Left ventricle myocardium inferior (tissue), 1 donor: ENCODE measurements at regions not wholly inside any gene's neighbourhood (a gene's known extent, or its start where the extent isn't known, plus 50 kb on each side); places are given as distances from the start of the nearest gene placed in this dataset.

ENCODE experiments used
- DNase-seq: peaks from one replicate; pipeline ENCODE4 v3.0.0-alpha.2; 2020
- H3K27ac ChIP-seq: fragments of 200-600 bp; replicated peaks from 2 replicates; pipeline ENCODE4 v1.8.0; 2021
- H3K27me3 ChIP-seq: fragments of 200-600 bp; 2 replicates; pipeline ENCODE4 v1.8.0; 2021; ENCODE audit warnings: low read depth
- H3K36me3 ChIP-seq: fragments of 200-600 bp; 2 replicates; pipeline ENCODE4 v1.8.0; 2021
- H3K4me1 ChIP-seq: fragments of 200-600 bp; 2 replicates; pipeline ENCODE4 v1.8.0; 2021
- H3K4me3 ChIP-seq: fragments of 200-600 bp; 2 replicates; pipeline ENCODE4 v1.8.0; 2021; ENCODE audit warnings: mild to moderate bottlenecking, moderate library complexity
- H3K9me3 ChIP-seq: fragments of 200-600 bp; replicated peaks from 2 replicates; pipeline ENCODE4 v1.8.0; 2021
- intact Hi-C: fragments of 100-400 bp; cut with micrococcal nuclease; formaldehyde crosslinking; loops from one replicate; pipeline ENCODE4 v1.11.0; 2022
- TF ChIP-seq, protein P1 (sequence below): fragments of 200-600 bp; IDR thresholded peaks from 2 replicates; pipeline ENCODE4 v1.8.0; 2021; ENCODE audit warnings: antibody characterized with exemption, mild to moderate bottlenecking, borderline replicate concordance
- donor health status: DM: no; HTN: yes; CAD: no; lungs with severe emphysema.

DNA sequence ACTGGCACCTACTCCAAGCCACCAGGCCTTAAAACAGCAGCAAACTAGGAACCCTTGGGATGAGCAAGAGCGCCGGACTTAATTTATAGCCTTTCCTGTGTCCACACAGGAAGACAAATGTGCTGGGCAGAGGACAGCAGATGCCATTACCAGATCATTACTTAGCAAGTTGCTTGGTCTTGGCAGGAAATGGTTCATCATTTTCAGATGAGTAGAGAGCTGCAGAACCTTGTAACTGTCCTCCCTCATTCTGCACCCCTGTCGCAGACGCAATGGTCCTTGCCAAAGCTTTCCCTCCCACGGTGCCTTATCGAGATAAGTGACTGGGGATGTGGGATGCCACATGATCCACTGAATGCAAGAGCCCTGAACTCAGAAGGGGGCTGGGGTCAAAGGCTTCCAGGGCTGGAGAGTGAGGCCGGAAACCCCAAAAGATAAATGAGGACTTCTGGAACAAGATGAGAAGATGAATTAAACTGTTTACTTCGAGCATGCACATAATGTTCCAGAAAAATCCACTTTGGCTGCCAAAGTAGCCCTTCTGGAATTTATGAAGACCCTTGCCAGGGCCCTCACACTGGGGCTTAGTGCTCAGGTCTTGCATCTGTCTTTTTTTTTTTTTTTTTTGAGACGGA is 145.6 kb upstream of the ZNF32 start:
- no peaks in the 10 kb centered on the region for H3K27me3 ChIP-seq
- no peak overlapping the region for H3K4me3 ChIP-seq
- TF ChIP-seq, protein P1, sequence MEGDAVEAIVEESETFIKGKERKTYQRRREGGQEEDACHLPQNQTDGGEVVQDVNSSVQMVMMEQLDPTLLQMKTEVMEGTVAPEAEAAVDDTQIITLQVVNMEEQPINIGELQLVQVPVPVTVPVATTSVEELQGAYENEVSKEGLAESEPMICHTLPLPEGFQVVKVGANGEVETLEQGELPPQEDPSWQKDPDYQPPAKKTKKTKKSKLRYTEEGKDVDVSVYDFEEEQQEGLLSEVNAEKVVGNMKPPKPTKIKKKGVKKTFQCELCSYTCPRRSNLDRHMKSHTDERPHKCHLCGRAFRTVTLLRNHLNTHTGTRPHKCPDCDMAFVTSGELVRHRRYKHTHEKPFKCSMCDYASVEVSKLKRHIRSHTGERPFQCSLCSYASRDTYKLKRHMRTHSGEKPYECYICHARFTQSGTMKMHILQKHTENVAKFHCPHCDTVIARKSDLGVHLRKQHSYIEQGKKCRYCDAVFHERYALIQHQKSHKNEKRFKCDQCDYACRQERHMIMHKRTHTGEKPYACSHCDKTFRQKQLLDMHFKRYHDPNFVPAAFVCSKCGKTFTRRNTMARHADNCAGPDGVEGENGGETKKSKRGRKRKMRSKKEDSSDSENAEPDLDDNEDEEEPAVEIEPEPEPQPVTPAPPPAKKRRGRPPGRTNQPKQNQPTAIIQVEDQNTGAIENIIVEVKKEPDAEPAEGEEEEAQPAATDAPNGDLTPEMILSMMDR = no peak
- no peaks in the 10 kb centered on the region for H3K36me3 ChIP-seq
- intact Hi-C loops = no loop called here
- no peak for DNase-seq
- H3K4me1 ChIP-seq = no peaks in the 10 kb centered on the region
- H3K9me3 ChIP-seq = no peaks in the 10 kb centered on the region
- peak overlapping the region; percentile 14 for H3K27ac ChIP-seq

DNA sequence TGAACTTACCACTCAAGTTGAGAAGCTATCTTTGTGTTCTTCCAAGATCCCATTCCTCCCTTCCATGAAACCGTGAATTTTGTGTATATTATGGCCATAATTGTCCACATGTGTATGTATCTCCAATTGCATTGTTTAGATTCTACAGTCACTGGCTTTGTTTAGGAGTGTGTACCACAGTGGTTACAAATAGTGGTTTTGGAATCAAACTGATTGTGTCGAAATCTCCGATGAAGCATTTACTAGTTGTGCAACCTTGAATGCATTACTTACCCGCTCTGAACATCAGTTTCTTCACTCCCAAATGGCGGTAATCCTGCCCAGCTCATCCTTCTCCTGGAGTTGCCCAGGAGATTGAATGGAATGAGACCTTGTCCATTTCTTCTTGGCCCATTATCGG is 145.0 kb upstream of the ZNF32 start:
- Histone ChIP-seq H3K27ac (peak overlapping the region; percentile 14), H3K4me3 (no peak overlapping the region), H3K9me3 (no peaks in the 10 kb centered on the region), H3K27me3 (no peaks in the 10 kb centered on the region), H3K4me1 (no peaks in the 10 kb centered on the region), H3K36me3 (no peaks in the 10 kb centered on the region)
- intact Hi-C loops = no loop called here
- TF ChIP-seq, protein P1 = no peak
- no peak for DNase-seq

DNA sequence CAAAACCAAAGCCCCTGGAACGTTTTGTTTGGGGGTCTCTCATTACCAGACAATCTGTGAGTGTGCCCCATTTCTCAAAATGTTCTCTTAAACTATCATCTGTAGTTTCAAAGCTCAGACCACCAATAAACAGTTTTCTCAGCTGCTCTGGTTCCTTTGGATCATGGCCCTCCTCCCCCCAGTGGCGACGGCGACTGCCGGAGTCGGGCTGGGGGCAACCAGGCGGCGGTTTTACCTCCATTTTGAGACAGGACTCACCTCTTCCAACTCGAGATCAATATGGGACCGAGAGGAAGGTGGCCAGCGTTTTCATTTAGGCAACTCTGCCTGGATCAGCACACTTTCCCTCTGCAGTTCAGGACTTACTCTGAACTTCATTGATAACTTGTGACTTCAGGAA is 141.5 kb upstream of the ZNF32 start:
- H3K9me3 ChIP-seq = no peaks in the 10 kb centered on the region
- DNase-seq = no peak
- H3K4me3 ChIP-seq = no peak overlapping the region
- no peaks in the 10 kb centered on the region for H3K36me3 ChIP-seq
- intact Hi-C loops = no loop called here
- H3K27me3 ChIP-seq = no peaks in the 10 kb centered on the region
- H3K27ac ChIP-seq = no peak overlapping the region
- TF ChIP-seq, protein P1 = no peak
- H3K4me1 ChIP-seq = no peaks in the 10 kb centered on the region

DNA sequence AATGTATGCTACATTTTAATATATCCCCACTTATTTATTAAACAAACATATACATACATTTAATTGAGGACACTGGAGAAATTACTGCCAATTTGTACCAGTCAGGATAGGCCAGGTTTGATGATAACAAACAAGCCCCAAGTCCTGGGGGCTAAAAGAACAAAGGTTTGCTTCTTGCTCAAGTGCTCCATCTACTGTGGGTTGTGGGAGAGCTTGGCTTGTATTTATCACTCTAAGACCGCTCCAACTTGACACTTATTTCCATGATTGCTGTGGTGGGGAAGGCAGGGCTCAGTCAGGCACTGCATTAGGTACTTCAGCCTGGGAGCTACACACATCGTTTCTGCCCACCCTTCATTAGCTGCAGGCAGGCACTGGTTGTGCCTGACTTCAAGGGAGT is 136.6 kb upstream of the ZNF32 start:
- Histone ChIP-seq H3K4me1 (peaks cover 12% of the 10 kb centered on the region), H3K27ac (no peak overlapping the region), H3K9me3 (no peaks in the 10 kb centered on the region), H3K4me3 (no peak overlapping the region), H3K27me3 (no peaks in the 10 kb centered on the region), H3K36me3 (no peaks in the 10 kb centered on the region)
- no peak for DNase-seq
- TF ChIP-seq, protein P1 = peak; percentile 37
- intact Hi-C loops = no loop called here

DNA sequence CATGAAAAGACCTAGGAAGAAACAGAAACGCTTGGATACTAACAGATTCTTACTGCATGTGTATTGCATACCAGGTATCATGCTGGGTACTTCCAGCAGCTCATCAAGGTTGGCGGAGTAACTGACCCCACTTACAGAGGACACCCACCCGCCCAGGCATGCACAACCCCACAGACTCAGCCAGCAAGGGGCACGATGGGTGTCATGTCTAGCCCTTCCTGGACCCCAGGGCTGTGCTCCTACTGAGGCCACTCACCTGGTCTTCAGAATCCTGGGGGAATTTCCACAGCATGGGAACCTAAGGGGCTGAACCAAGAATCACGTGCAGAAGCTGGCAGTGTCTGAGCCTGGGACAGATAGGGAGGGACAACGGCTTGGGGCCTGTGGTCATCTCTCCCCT is 134.1 kb upstream of the ZNF32 start:
- no peak for DNase-seq
- H3K4me1 ChIP-seq = peaks cover 12% of the 10 kb centered on the region
- no peaks in the 10 kb centered on the region for H3K9me3 ChIP-seq
- H3K27me3 ChIP-seq = no peaks in the 10 kb centered on the region
- H3K36me3 ChIP-seq = no peaks in the 10 kb centered on the region
- TF ChIP-seq, protein P1 = no peak
- intact Hi-C loops = no loop called here
- no peak overlapping the region for H3K4me3 ChIP-seq
- no peak overlapping the region for H3K27ac ChIP-seq
